HepG2 (cell line): ENCODE measurements at regions not wholly inside any gene's neighbourhood (a gene's known extent, or its start where the extent isn't known, plus 50 kb on each side); places are given as distances from the start of the nearest gene placed in this dataset.

Experiments used
- CEBPB ChIP-seq: IDR thresholded peaks from 2 replicates; pipeline ENCODE4 v1.6.1; 2011; ENCODE audit warnings: low read depth, low read length, improper control_type of control experiment, borderline replicate concordance
- E2F1 ChIP-seq: sonication (generic); formaldehyde crosslinking; IDR thresholded peaks from 2 replicates; pipeline ENCODE4 v1.5.0; 2020; ENCODE audit warnings: missing genetic modification reagents
- MYC ChIP-seq: sonication (generic); formaldehyde crosslinking; IDR thresholded peaks from 2 replicates; pipeline ENCODE4 v1.9.0; 2021; ENCODE audit warnings: missing genetic modification reagents, borderline replicate concordance
- SIN3A ChIP-seq: IDR thresholded peaks from 2 replicates; pipeline ENCODE4 v1.6.1; 2011; ENCODE audit warnings: low read depth, mild to moderate bottlenecking, control low read depth, low read length, borderline replicate concordance

GRCh38 chr18:75937306-75937705, 509.8 kb upstream of the SMIM21 start:
- TF ChIP-seq CEBPB (no peak), SIN3A (no peak), E2F1 (CRISPR knock-in tag) (no peak), MYC (CRISPR knock-in tag) (no peak)
